HepG2 (cell line): ENCODE measurements at regions not wholly inside any gene's neighbourhood (a gene's known extent, or its start where the extent isn't known, plus 50 kb on each side); places are given as distances from the start of the nearest gene placed in this dataset.

ENCODE experiments used
- ASH2L ChIP-seq: fragments of 300-600, 200-600 bp; sonication (generic); IDR thresholded peaks from 2 replicates; pipeline ENCODE4 v1.7.0; 2017; ENCODE audit warnings: low read depth, mild to moderate bottlenecking, moderate library complexity, mixed read lengths, low read length; ENCODE audit not compliant: insufficient read length
- BRCA1 ChIP-seq: sonication (generic); formaldehyde crosslinking; IDR thresholded peaks from 2 replicates; pipeline ENCODE4 v1.4.0; 2020; ENCODE audit warnings: missing genetic modification reagents
- ESRRA ChIP-seq: sonication (generic); formaldehyde crosslinking; IDR thresholded peaks from 2 replicates; pipeline ENCODE4 v1.5.1; 2020; ENCODE audit warnings: mild to moderate bottlenecking, low read depth, missing genetic modification reagents
- HNRNPK ChIP-seq: fragments of 200-400 bp; formaldehyde crosslinking; IDR thresholded peaks from 2 replicates; pipeline ENCODE4 v1.6.1; 2018; ENCODE audit warnings: low read length, low read depth, moderate library complexity, mild to moderate bottlenecking; ENCODE audit not compliant: poor library complexity, severe bottlenecking
- MYNN ChIP-seq: sonication (generic); formaldehyde crosslinking; IDR thresholded peaks from 2 replicates; pipeline ENCODE4 v1.4.0; 2020; ENCODE audit warnings: mild to moderate bottlenecking, low read depth, missing genetic modification reagents
- POLR2A ChIP-seq, 2 experiments: IDR thresholded peaks; 2 replicates each; pipeline ENCODE4 v1.6.1; 2011; ENCODE audit warnings: low read depth in 2 of 2, low read length in 2 of 2, mild to moderate bottlenecking in 1 of 2, moderate library complexity in 1 of 2; ENCODE audit not compliant: insufficient read depth in 1 of 2
- SRF ChIP-seq: IDR thresholded peaks from 2 replicates; pipeline ENCODE4 v1.6.1; 2011; ENCODE audit warnings: mild to moderate bottlenecking, low read depth, low read length, moderate library complexity
- ZFP1 ChIP-seq: IDR thresholded peaks from 2 replicates; pipeline ENCODE4 v1.6.1; 2016
- ZFP36 ChIP-seq: fragments of 150-350 bp; IDR thresholded peaks from 2 replicates; pipeline ENCODE4 v1.6.1; 2018; ENCODE audit warnings: borderline replicate concordance, low read length, low read depth; ENCODE audit not compliant: partially characterized antibody
- ZNF33A ChIP-seq: sonication (generic); formaldehyde crosslinking; IDR thresholded peaks from 2 replicates; pipeline ENCODE4 v1.5.1; 2020; ENCODE audit warnings: missing genetic modification reagents, mild to moderate bottlenecking, moderate library complexity, borderline replicate concordance
- ZNF546 ChIP-seq: sonication (generic); formaldehyde crosslinking; conservative IDR thresholded peaks from 2 replicates; pipeline ENCODE4 v1.8.1; 2023; ENCODE audit warnings: mild to moderate bottlenecking, missing genetic modification reagents
- TF ChIP-seq, protein P1 (sequence below): sonication (generic); formaldehyde crosslinking; IDR thresholded peaks from 2 replicates; pipeline ENCODE4 v1.5.0; 2020; ENCODE audit warnings: mild to moderate bottlenecking, missing genetic modification reagents, moderate library complexity

DNA sequence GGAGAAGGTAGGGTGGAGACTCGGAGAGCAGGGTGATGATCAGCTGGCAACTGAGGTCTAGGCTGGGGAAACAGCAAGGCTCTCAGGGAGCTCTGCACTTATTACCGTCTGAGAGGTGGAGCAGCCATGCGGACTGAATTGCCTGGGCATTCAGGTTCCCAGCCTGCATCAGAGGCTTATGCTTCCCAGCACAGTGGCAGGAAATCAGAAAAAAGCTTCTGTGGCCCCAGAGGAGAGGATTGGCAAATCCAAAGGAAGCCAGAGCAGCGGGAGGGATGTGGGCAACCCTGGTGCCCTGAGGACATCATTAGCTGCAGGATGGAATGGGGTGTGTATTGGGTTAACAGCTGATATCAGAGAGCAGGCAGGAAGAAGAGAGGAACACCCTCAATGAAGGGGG is 374.1 kb upstream of the POU3F1 start:
- TF ChIP-seq, protein P1, sequence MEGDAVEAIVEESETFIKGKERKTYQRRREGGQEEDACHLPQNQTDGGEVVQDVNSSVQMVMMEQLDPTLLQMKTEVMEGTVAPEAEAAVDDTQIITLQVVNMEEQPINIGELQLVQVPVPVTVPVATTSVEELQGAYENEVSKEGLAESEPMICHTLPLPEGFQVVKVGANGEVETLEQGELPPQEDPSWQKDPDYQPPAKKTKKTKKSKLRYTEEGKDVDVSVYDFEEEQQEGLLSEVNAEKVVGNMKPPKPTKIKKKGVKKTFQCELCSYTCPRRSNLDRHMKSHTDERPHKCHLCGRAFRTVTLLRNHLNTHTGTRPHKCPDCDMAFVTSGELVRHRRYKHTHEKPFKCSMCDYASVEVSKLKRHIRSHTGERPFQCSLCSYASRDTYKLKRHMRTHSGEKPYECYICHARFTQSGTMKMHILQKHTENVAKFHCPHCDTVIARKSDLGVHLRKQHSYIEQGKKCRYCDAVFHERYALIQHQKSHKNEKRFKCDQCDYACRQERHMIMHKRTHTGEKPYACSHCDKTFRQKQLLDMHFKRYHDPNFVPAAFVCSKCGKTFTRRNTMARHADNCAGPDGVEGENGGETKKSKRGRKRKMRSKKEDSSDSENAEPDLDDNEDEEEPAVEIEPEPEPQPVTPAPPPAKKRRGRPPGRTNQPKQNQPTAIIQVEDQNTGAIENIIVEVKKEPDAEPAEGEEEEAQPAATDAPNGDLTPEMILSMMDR (CRISPR knock-in tag), result no peak
- no peak for TF ChIP-seq ASH2L
- no peak for TF ChIP-seq ESRRA (CRISPR knock-in tag)
- no peak for TF ChIP-seq ZFP1 (CRISPR knock-in tag)
- no peak for TF ChIP-seq ZNF33A (CRISPR knock-in tag)
- TF ChIP-seq BRCA1 (CRISPR knock-in tag), result no peak
- no peak for TF ChIP-seq HNRNPK
- TF ChIP-seq ZNF546 (CRISPR knock-in tag), result no peak
- TF ChIP-seq SRF, result no peak
- TF ChIP-seq MYNN (CRISPR knock-in tag), result no peak
- TF ChIP-seq POLR2A (IDR thresholded peaks at IDR 0.05; ENCODE audit: insufficient read depth in 1 of 2, low read depth in 2 of 2, low read length in 2 of 2), result no peak
- TF ChIP-seq ZFP36, result no peak
